ENCODE measurements at regions not wholly inside any gene's neighbourhood (a gene's known extent, or its start where the extent isn't known, plus 50 kb on each side); places are given as distances from the start of the nearest gene placed in this dataset.
"Not testable (repeated sequence)": the region's sequence is repeated elsewhere in the genome, so short reads cannot be mapped to it uniquely, and the experiment has no call there.

DNA sequence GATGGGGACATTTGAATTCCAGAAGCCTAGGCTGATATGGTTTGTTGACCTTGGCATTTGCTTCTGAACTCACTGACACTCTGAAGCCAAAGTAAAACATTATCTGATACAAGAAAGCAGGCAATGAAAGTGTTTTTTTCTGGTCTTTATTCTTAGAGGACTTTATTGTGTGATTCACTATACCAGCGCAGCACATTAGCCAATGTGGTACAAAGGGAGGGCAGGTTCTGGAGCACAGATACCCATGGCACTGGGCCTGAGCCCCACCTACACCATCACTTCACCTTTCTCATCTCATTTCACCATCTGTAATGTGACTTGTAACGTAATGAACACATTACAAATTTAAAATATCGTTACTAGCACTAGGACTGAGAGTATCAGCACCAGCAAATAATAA is 89.7 kb upstream of the ZNF366 start:
- DNase-seq (ENCODE audit: low read depth, low spot score), result no peak
- no peak for TF ChIP-seq CTCF (IDR thresholded peaks at IDR 0.05; ENCODE audit: low read depth, low read length)
- in situ Hi-C loops (cut with HindIII; ENCODE audit: low sequenced_read_pairs), result no loop called here

DNA sequence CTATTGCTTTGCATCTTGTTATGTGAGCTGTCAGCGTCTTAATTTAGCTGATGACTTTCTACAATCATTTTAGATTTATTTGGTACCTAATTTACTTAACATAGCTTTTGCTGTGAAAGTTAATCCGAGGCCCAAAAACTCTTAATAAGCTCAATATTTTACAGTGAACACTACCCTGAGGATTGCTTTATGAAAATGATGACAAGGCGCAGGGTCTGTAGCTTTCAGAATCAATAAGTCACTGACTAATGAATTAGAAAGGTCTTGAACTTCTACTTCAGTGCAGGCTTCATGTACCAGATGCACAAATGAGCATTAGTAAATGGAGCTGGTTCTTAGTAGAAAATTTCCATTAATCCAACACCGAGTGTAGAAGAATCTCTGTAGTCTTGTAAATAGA is 81.4 kb upstream of the ZNF366 start:
- no peak overlapping the region for H3K4me3 ChIP-seq (ENCODE audit: low read depth, low read length)
- DNase-seq (ENCODE audit: low read depth, low spot score), result no peak
- in situ Hi-C loops (cut with HindIII; ENCODE audit: low sequenced_read_pairs), result no loop called here
- no peak for TF ChIP-seq CTCF (IDR thresholded peaks at IDR 0.05; ENCODE audit: low read depth, low read length)

More for the DNA sequence above, 89.7 kb upstream of the ZNF366 start:
- no peak overlapping the region for H3K4me3 ChIP-seq (ENCODE audit: low read depth, low read length)

- no peak overlapping the region for H3K4me3 ChIP-seq (ENCODE audit: low read depth, low read length)
- TF ChIP-seq CTCF (IDR thresholded peaks at IDR 0.05; ENCODE audit: low read depth, low read length), result no peak
- in situ Hi-C loops (cut with HindIII; ENCODE audit: low sequenced_read_pairs), result no loop called here
- DNase-seq (ENCODE audit: low read depth, low spot score), result no peak
Measured at GRCh38 chr5:72587661-72588308, 80.6 kb upstream of the ZNF366 start.

- DNase-seq (ENCODE audit: low read depth, low spot score), result no peak
- H3K4me3 ChIP-seq (ENCODE audit: low read depth, low read length), result no peak overlapping the region
- in situ Hi-C loops (cut with HindIII; ENCODE audit: low sequenced_read_pairs), result no loop called here
- TF ChIP-seq CTCF (IDR thresholded peaks at IDR 0.05; ENCODE audit: low read depth, low read length), result no peak
Measured at GRCh38 chr5:72586788-72587530, 79.7 kb upstream of the ZNF366 start.

DNA sequence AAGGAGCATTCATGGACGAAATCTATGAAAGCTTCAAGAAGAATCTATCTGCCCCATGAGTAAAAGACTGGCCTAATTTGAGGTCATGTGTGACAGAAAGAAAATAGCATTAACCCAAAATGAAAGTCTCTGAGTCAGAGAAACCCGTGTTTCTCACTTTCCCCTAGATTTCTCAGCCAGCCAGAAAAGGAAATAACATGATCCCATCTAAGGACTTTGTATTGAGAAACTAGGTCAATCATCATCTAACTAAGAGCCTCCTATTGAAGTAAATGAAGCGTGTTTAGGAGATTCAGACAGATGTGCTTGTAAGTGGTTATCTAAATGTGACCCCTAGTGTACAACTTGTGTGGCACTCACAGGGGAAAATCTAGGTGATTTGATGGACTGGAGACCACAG is 77.3 kb upstream of the ZNF366 start:
- TF ChIP-seq CTCF (IDR thresholded peaks at IDR 0.05; ENCODE audit: low read depth, low read length), result no peak
- no peak overlapping the region for H3K4me3 ChIP-seq (ENCODE audit: low read depth, low read length)
- no peak for DNase-seq (ENCODE audit: low read depth, low spot score)
- in situ Hi-C loops (cut with HindIII; ENCODE audit: low sequenced_read_pairs), result no loop called here

- DNase-seq (ENCODE audit: low read depth, low spot score); in situ Hi-C loops (cut with HindIII; ENCODE audit: low sequenced_read_pairs); H3K4me3 ChIP-seq (ENCODE audit: low read depth, low read length): not testable (repeated sequence)
Measured at GRCh38 chr5:72579290-72579689, 72.1 kb upstream of the ZNF366 start.

- no peak overlapping the region for H3K4me3 ChIP-seq (ENCODE audit: low read depth, low read length)
- in situ Hi-C loops (cut with HindIII; ENCODE audit: low sequenced_read_pairs), result no loop called here
- no peak for DNase-seq (ENCODE audit: low read depth, low spot score)
- no peak for TF ChIP-seq CTCF (IDR thresholded peaks at IDR 0.05; ENCODE audit: low read depth, low read length)
Measured at GRCh38 chr5:72572236-72572765, 65.1 kb upstream of the ZNF366 start.

Measured in astrocyte of the spinal cord (primary cell).